NT2/D1 (cell line): ENCODE measurements at regions not wholly inside any gene's neighbourhood (a gene's known extent, or its start where the extent isn't known, plus 50 kb on each side); places are given as distances from the start of the nearest gene placed in this dataset.

Experiments used
- YY1 ChIP-seq: IDR thresholded peaks from 2 replicates; pipeline ENCODE4 v1.6.1; 2011; ENCODE audit not compliant: insufficient read length, insufficient read depth
- ZNF274 ChIP-seq: IDR thresholded peaks from 2 replicates; pipeline ENCODE4 v1.6.1; 2011; ENCODE audit warnings: mild to moderate bottlenecking, low read depth, low read length

GRCh38 chr5:107776506-107776905 is 105.8 kb upstream of the EFNA5 start:
- TF ChIP-seq ZNF274, result no peak
- no peak for TF ChIP-seq YY1
